GM12801 (cell line): ENCODE measurements at regions not wholly inside any gene's neighbourhood (a gene's known extent, or its start where the extent isn't known, plus 50 kb on each side); places are given as distances from the start of the nearest gene placed in this dataset.

Experiments
- TF ChIP-seq, protein P1 (sequence below): IDR thresholded peaks from one replicate; pipeline ENCODE4 v1.5.1; 2011; ENCODE audit warnings: control low read depth; ENCODE audit not compliant: insufficient read length; ENCODE audit errors: extremely low read depth

DNA sequence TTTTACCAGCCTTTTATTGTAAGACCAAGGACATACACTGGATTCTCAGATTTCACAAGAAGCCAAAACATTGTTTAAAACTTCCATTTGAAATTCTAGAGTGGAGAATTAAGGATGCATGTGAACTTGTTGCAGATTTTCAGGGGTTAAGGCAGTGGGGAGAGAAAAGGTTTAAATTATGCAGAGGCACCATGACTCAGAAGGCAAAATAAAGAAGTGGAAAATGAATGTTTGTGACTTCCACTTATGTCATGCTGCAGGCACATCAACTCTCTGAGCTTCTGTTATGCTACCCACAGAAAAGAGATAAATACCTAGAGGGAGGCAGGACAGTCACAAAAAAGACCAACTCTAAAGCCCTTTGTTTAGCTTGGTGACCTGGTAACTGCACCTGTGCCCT, 84.4 kb upstream of the BET1 start:
- TF ChIP-seq, protein P1, sequence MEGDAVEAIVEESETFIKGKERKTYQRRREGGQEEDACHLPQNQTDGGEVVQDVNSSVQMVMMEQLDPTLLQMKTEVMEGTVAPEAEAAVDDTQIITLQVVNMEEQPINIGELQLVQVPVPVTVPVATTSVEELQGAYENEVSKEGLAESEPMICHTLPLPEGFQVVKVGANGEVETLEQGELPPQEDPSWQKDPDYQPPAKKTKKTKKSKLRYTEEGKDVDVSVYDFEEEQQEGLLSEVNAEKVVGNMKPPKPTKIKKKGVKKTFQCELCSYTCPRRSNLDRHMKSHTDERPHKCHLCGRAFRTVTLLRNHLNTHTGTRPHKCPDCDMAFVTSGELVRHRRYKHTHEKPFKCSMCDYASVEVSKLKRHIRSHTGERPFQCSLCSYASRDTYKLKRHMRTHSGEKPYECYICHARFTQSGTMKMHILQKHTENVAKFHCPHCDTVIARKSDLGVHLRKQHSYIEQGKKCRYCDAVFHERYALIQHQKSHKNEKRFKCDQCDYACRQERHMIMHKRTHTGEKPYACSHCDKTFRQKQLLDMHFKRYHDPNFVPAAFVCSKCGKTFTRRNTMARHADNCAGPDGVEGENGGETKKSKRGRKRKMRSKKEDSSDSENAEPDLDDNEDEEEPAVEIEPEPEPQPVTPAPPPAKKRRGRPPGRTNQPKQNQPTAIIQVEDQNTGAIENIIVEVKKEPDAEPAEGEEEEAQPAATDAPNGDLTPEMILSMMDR, result no peak

DNA sequence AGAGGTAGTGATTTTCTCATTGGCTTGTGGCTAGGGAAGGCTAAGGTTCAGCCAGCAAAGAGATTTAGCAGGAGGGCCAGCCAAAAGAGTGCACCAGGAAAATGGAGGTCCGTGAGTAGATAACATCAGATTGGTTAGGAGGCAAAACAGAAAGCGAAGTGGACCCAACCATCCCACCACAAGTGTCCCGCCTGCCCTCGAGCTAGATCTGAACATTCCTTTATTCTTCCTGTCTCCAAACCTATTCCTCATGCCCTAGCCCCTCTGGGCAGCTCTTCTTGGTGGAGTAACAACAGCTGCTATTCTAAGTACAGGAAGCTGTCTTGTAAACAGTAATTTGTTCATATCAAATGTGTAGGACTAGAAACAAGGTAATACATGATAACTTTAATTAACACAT, 85.7 kb upstream of the BET1 start:
- TF ChIP-seq, protein P1, result no peak

DNA sequence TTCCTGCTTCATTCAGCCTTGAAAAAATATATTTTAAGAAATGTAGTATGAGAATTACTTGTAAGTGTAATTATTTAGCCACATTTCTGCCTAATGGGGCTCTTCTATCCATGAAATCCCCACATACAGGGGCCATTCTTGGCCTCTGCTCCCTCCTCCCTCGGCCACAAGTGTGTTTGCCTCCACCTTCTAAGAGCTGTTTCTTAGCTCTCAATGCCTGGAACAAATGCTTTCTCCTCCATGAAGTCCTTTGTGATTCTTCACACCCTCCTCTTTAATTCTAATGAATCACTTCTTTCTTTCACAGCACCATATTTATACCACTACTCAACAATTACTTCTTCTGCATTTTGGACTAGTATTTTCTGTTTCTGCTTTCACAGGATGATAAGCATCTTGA, 88.8 kb upstream of the BET1 start:
- TF ChIP-seq, protein P1, result no peak

DNA sequence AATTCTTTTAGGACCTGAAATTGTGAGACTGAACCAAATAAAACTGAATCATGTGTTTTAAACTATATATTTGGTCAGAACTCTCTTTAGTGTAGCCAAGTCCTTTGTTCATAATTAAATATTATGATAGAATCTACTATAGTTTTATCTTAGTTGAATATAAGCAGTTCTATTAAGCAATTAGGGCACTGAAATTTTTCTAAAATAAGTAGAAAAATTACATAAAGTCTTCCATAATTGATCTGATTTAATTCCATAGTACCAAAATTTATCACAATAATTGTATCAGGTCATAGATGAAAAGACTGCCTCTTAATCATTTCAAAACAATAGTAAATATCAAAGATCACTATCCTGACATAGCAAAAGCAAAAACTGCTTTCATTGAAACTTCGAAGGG, 90.1 kb upstream of the BET1 start:
- TF ChIP-seq, protein P1, result no peak

DNA sequence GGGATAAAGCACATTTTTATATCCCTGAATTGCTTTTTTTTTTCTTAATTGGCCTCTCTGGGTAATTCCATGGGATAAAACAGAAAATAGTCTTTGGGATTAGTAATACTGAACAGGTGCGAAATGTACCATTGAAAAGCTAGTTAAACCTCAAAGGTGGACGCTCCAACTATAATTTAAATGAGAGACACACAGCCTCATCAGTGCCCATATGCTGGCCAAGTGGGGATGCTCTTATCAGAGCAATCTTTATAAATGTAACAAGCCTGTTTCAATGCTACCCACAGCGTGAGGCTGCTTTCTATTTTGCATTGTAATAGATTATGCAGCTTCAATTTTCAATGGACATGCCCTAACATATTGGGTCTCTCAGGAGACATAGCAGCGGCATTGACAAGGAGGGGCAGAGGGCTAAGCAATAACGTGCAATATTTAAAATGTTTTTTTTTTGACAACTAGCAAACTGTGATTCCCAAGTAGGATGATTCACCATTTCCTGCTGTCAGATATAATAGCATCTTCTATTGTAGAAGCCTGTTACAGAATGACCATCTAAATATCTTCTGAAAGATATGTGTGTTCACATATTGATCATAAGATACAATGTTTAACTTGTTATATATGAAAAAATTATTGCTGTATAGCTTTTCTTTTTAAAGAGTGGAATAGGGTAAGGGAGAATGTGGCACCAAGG, 91.3 kb upstream of the BET1 start:
- TF ChIP-seq, protein P1, result no peak

DNA sequence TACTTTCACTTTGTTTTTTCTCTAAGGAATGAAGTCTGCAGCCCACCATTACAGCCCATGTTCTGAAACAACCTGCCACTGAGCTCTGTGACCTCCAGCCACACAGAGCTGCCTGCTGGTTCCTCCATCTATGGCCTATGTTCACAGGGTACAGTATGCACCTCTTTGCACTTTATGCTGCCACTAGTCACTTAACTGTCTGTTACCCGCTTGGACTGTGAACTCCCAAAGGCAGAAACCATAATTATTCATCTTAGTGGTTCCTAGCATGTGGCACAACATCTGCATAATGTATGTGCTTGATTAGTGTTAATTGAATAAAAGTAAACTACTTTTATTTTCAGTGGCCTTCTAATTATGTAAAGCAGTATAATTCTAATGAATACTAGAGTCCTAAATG, 95.5 kb upstream of the BET1 start:
- TF ChIP-seq, protein P1, result no peak

DNA sequence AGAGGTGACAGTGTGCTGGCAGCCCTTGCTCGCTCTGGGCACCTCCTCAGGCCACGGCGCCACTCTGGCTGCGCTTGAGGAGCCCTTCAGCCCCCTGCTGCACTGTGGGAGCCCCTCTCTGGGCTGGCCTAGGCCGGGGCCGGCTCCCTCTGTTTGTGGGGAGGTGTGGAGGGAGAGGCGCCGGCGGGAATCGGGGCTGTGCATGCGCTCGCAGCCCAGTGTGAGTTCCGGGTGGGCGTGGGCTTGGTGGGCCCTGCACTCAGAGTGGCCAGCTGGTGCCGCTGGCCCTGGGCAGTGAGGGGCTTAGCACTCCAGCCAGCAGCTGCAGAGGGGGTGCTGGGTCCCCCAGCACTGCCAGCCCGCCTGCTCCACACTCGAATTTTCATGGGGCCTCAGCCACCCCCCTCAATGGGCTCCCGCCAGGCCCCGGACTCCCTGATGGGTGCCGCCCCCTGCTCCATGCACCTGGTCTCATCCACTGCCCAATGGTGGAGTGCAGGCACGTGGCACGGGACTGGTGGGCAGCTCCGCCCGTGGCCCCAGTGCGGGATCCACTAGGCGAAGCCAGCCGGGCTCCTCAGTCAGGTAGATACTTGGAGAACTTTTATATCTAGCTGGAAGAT, 96.7 kb upstream of the BET1 start:
- TF ChIP-seq, protein P1, result no peak
